Astrocyte (in vitro differentiated cells and primary cell): ENCODE measurements at regions not wholly inside any gene's neighbourhood (a gene's known extent, or its start where the extent isn't known, plus 50 kb on each side); places are given as distances from the start of the nearest gene placed in this dataset.
A peak's percentile ranks its signal among the peaks of the same experiment; 100 is the strongest.
"Not testable (repeated sequence)": the region's sequence is repeated elsewhere in the genome, so short reads cannot be mapped to it uniquely, and the experiment has no call there.

Source experiments
- DNase-seq: peaks from one replicate; pipeline ENCODE4 v3.0.0-alpha.2; 2010; ENCODE audit warnings: low read depth
- FAIRE-seq: peaks from 2 replicates; lab custom pipeline; 2011; peaks lifted over from hg19 to GRCh38; lab: Jason Lieb, UNC
- H2AFZ ChIP-seq: 2 replicates; pipeline ENCODE4 v1.6.0; 2012; ENCODE audit warnings: low read depth, low read length, inconsistent platforms
- H3K27ac ChIP-seq: 2 replicates; pipeline ENCODE4 v1.5.1; 2011; ENCODE audit warnings: low read depth, low read length, inconsistent platforms
- H3K27me3 ChIP-seq: 2 replicates; pipeline ENCODE4 v1.6.0; 2011; ENCODE audit warnings: low read length, inconsistent platforms; ENCODE audit not compliant: insufficient read depth
- H3K36me3 ChIP-seq: 2 replicates; pipeline ENCODE4 v1.5.1; 2011; ENCODE audit warnings: low read length, inconsistent platforms; ENCODE audit not compliant: insufficient read depth
- H3K4me1 ChIP-seq: 2 replicates; pipeline ENCODE4 v1.5.1; 2011; ENCODE audit warnings: low read length, inconsistent platforms; ENCODE audit not compliant: insufficient read depth
- H3K4me2 ChIP-seq: 2 replicates; pipeline ENCODE4 v1.6.0; 2012; ENCODE audit warnings: low read length, inconsistent platforms
- H3K4me3 ChIP-seq: 2 replicates; pipeline ENCODE4 v1.5.1; 2011; ENCODE audit warnings: low read depth, mild to moderate bottlenecking, low read length, inconsistent platforms; ENCODE audit not compliant: insufficient read depth
- H3K79me2 ChIP-seq: 2 replicates; pipeline ENCODE4 v1.6.0; 2012; ENCODE audit warnings: mild to moderate bottlenecking, low read length, inconsistent platforms; ENCODE audit not compliant: insufficient read depth
- H3K9ac ChIP-seq: 2 replicates; pipeline ENCODE4 v1.6.0; 2012; ENCODE audit warnings: mild to moderate bottlenecking, low read length, inconsistent platforms
- H3K9me3 ChIP-seq: 2 replicates; pipeline ENCODE4 v1.5.1; 2012; ENCODE audit warnings: low read depth, mild to moderate bottlenecking, low read length, inconsistent platforms; ENCODE audit not compliant: insufficient read depth
- H4K20me1 ChIP-seq: 2 replicates; pipeline ENCODE4 v1.6.0; 2012; ENCODE audit warnings: low read length, inconsistent platforms; ENCODE audit not compliant: insufficient read depth
- H3K27ac Mint-ChIP-seq: one replicate; pipeline ENCODE4 v1.8.0; 2021; ENCODE audit warnings: mild to moderate bottlenecking, mixed read lengths; ENCODE audit not compliant: unreplicated experiment
- H3K27me3 Mint-ChIP-seq: one replicate; pipeline ENCODE4 v1.8.0; 2021; ENCODE audit warnings: low read depth, mixed read lengths; ENCODE audit not compliant: unreplicated experiment
- H3K36me3 Mint-ChIP-seq: one replicate; pipeline ENCODE4 v1.8.0; 2021; ENCODE audit warnings: low read depth, mixed read lengths; ENCODE audit not compliant: unreplicated experiment
- H3K4me1 Mint-ChIP-seq: one replicate; pipeline ENCODE4 v1.8.0; 2021; ENCODE audit warnings: low read depth, mixed read lengths; ENCODE audit not compliant: unreplicated experiment
- H3K4me3 Mint-ChIP-seq: one replicate; pipeline ENCODE4 v1.8.0; 2021; ENCODE audit warnings: mild to moderate bottlenecking, moderate library complexity, mixed read lengths; ENCODE audit not compliant: unreplicated experiment
- H3K9me3 Mint-ChIP-seq: one replicate; pipeline ENCODE4 v1.8.0; 2021; ENCODE audit warnings: mild to moderate bottlenecking, mixed read lengths; ENCODE audit not compliant: unreplicated experiment
- EZH2 ChIP-seq: IDR thresholded peaks from 2 replicates; pipeline ENCODE4 v1.6.1; 2012; ENCODE audit warnings: mild to moderate bottlenecking, low read length, inconsistent platforms; ENCODE audit not compliant: insufficient read depth
- TF ChIP-seq, protein P1 (sequence below): IDR thresholded peaks from 2 replicates; pipeline ENCODE4 v1.5.1; 2011; ENCODE audit warnings: low read depth, mild to moderate bottlenecking, inconsistent platforms, low read length, moderate library complexity; ENCODE audit not compliant: insufficient read depth

- Mint-ChIP-seq H3K27me3 (no peaks in the 10 kb centered on the region), H3K9me3 (no peaks in the 10 kb centered on the region), H3K36me3 (no peaks in the 10 kb centered on the region), H3K4me1 (peaks cover 2% of the 10 kb centered on the region), H3K27ac (no peak overlapping the region), H3K4me3 (no peak overlapping the region)
- Histone ChIP-seq H3K9me3 (no peaks in the 10 kb centered on the region), H3K79me2 (no peaks in the 10 kb centered on the region), H3K27me3 (no peaks in the 10 kb centered on the region), H4K20me1 (no peaks in the 10 kb centered on the region), H3K27ac (no peak overlapping the region), H3K4me1 (no peaks in the 10 kb centered on the region), H3K4me2 (no peak overlapping the region), H2AFZ (no peak overlapping the region), H3K4me3 (no peak overlapping the region), H3K9ac (no peak overlapping the region), H3K36me3 (no peaks in the 10 kb centered on the region)
- DNase-seq, result no peak
- FAIRE-seq, result no peak
- TF ChIP-seq, protein P1, sequence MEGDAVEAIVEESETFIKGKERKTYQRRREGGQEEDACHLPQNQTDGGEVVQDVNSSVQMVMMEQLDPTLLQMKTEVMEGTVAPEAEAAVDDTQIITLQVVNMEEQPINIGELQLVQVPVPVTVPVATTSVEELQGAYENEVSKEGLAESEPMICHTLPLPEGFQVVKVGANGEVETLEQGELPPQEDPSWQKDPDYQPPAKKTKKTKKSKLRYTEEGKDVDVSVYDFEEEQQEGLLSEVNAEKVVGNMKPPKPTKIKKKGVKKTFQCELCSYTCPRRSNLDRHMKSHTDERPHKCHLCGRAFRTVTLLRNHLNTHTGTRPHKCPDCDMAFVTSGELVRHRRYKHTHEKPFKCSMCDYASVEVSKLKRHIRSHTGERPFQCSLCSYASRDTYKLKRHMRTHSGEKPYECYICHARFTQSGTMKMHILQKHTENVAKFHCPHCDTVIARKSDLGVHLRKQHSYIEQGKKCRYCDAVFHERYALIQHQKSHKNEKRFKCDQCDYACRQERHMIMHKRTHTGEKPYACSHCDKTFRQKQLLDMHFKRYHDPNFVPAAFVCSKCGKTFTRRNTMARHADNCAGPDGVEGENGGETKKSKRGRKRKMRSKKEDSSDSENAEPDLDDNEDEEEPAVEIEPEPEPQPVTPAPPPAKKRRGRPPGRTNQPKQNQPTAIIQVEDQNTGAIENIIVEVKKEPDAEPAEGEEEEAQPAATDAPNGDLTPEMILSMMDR, result peak; percentile 11
- no peak for TF ChIP-seq EZH2
These were observed 155.8 kb upstream of the LRP1B start for GRCh38 chr2:142286618-142287017.

DNA sequence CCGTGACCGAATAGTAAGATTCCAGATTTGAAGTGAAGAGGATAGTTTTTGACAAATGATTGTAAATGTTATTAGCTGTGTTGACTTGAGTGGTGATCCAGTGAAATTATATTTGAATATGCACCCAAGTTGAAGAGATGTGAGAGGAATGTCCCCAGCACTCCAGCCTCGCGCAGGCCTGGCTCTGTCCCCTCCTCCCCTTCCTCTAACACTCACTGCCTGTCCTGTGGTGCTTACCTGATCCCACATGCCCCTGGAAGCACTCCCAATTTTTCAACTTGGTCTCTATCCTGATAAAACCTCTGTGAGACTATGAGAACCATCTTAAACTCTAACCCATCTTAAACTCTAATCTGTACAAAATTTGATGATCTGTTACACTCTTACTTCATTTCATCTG is 154.7 kb upstream of the LRP1B start:
- Histone ChIP-seq H3K27me3 (no peaks in the 10 kb centered on the region), H3K27ac (no peak overlapping the region), H3K36me3 (no peaks in the 10 kb centered on the region), H3K4me1 (no peaks in the 10 kb centered on the region), H3K4me2 (no peak overlapping the region), H3K9ac (no peak overlapping the region), H3K9me3 (no peaks in the 10 kb centered on the region), H4K20me1 (no peaks in the 10 kb centered on the region), H2AFZ (no peak overlapping the region), H3K79me2 (no peaks in the 10 kb centered on the region), H3K4me3 (no peak overlapping the region)
- Mint-ChIP-seq H3K4me1 (peaks cover 2% of the 10 kb centered on the region), H3K27me3 (no peaks in the 10 kb centered on the region), H3K36me3 (no peaks in the 10 kb centered on the region), H3K4me3 (no peak overlapping the region), H3K27ac (no peak overlapping the region), H3K9me3 (no peaks in the 10 kb centered on the region)
- FAIRE-seq (no peak), DNase-seq (no peak)
- TF ChIP-seq, protein P1, result no peak
- TF ChIP-seq EZH2, result no peak

GRCh38 chr2:142284336-142284735 is 153.5 kb upstream of the LRP1B start:
- not testable (repeated sequence) for H3K27ac Mint-ChIP-seq

More at GRCh38 chr2:142284336-142284735, 153.5 kb upstream of the LRP1B start:
- H3K79me2 ChIP-seq, H3K27ac ChIP-seq, H3K9me3 ChIP-seq, H3K4me3 ChIP-seq, FAIRE-seq, H3K27me3 Mint-ChIP-seq, H2AFZ ChIP-seq, H3K27me3 ChIP-seq, H3K4me1 ChIP-seq, H3K9ac ChIP-seq, H3K4me2 ChIP-seq, H4K20me1 ChIP-seq, H3K4me3 Mint-ChIP-seq, H3K36me3 Mint-ChIP-seq, H3K9me3 Mint-ChIP-seq, H3K4me1 Mint-ChIP-seq, H3K36me3 ChIP-seq: not testable (repeated sequence)
- DNase-seq, result peak; percentile 56
